OCI-LY7 (cell line): ENCODE measurements at regions not wholly inside any gene's neighbourhood (a gene's known extent, or its start where the extent isn't known, plus 50 kb on each side); places are given as distances from the start of the nearest gene placed in this dataset.

Experiments
- BruUV-seq: library from RNA; stranded (reverse); fragments of 400-500 nt; replicated peaks from 2 replicates; lab custom pipeline; 2021; lab: Mats Ljungman, UMichigan
- CTCF ChIA-PET: fragments of 300-600 bp; sonication (Branson Sonifier 250); formaldehyde crosslinking; loops from one replicate; lab custom pipeline; 2022; ENCODE audit warnings: antibody characterized with exemption; ENCODE audit not compliant: unreplicated experiment; lab: Charles Lee
- POLR2A ChIA-PET: fragments of 300-600 bp; sonication (Branson Sonifier 250); formaldehyde crosslinking; loops from one replicate; lab custom pipeline; 2022; ENCODE audit warnings: antibody characterized with exemption; lab: Charles Lee
- DNase-seq: peaks from one replicate; pipeline ENCODE4 v3.0.0-alpha.2; 2015; ENCODE audit warnings: low spot score
- H2AFZ ChIP-seq: fragments of 200-600 bp; sonication (generic), shearing (Covaris generic); 2 replicates; pipeline ENCODE4 v1.6.1; 2014; ENCODE audit warnings: mild to moderate bottlenecking, antibody characterized with exemption, low read length, moderate library complexity
- H3K27ac ChIP-seq: fragments of 200-600 bp; sonication (generic); 2 replicates; pipeline ENCODE4 v1.5.1; 2014; ENCODE audit warnings: mixed run types, low read depth, mild to moderate bottlenecking, moderate library complexity, low read length, inconsistent platforms; ENCODE audit not compliant: poor library complexity, severe bottlenecking
- H3K36me3 ChIP-seq: fragments of 200-600 bp; sonication (generic); 2 replicates; pipeline ENCODE4 v1.6.1; 2014; ENCODE audit warnings: mild to moderate bottlenecking, antibody characterized with exemption, low read length, moderate library complexity, mixed read lengths; ENCODE audit not compliant: insufficient read depth
- H3K4me1 ChIP-seq: fragments of 200-600 bp; sonication (generic); 2 replicates; pipeline ENCODE4 v1.5.1; 2014; ENCODE audit warnings: mild to moderate bottlenecking, low read length; ENCODE audit not compliant: insufficient read depth, poor library complexity, severe bottlenecking
- H3K4me2 ChIP-seq: fragments of 200-600 bp; sonication (generic); 2 replicates; pipeline ENCODE4 v1.6.1; 2014; ENCODE audit warnings: mild to moderate bottlenecking, low read length
- H3K4me3 ChIP-seq: fragments of 200-600 bp; sonication (generic); 2 replicates; pipeline ENCODE4 v1.5.1; 2014; ENCODE audit warnings: mild to moderate bottlenecking, low read depth, low read length; ENCODE audit not compliant: poor library complexity, severe bottlenecking
- H3K79me2 ChIP-seq: fragments of 200-600 bp; sonication (generic); 2 replicates; pipeline ENCODE4 v1.6.1; 2016; ENCODE audit warnings: low read depth, mild to moderate bottlenecking, low read length, moderate library complexity, mixed read lengths; ENCODE audit not compliant: insufficient read depth
- H3K9me2 ChIP-seq: fragments of 200-600 bp; sonication (generic); 2 replicates; pipeline ENCODE4 v1.6.1; 2016; ENCODE audit warnings: mild to moderate bottlenecking, low read length, mixed read lengths; ENCODE audit not compliant: insufficient read depth
- H3K9me3 ChIP-seq: fragments of 200-600 bp; sonication (generic); 2 replicates; pipeline ENCODE4 v1.6.1; 2014; ENCODE audit warnings: mild to moderate bottlenecking, mixed run types, low read length, mixed read lengths
- H4K20me1 ChIP-seq: fragments of 200-600 bp; sonication (generic); 2 replicates; pipeline ENCODE4 v1.6.1; 2014; ENCODE audit warnings: mild to moderate bottlenecking, antibody characterized with exemption, low read length, moderate library complexity, mixed read lengths; ENCODE audit not compliant: insufficient read depth
- CTCF ChIP-seq: fragments of 200-600 bp; sonication (generic); conservative IDR thresholded peaks from 2 replicates; pipeline ENCODE4 v1.5.1; 2014; ENCODE audit warnings: mild to moderate bottlenecking, antibody characterized with exemption, low read length, moderate library complexity, mixed read lengths
- EZH2phosphoT487 ChIP-seq: fragments of 200-600 bp; sonication (generic); IDR thresholded peaks from 2 replicates; pipeline ENCODE4 v1.6.1; 2018; ENCODE audit warnings: low read depth, borderline replicate concordance, mild to moderate bottlenecking, mixed run types, antibody characterized with exemption, low read length, moderate library complexity, mixed read lengths
- intact Hi-C: fragments of 100-400 bp; cut with micrococcal nuclease; formaldehyde crosslinking; loops from one replicate; pipeline ENCODE4 v1.10.0; 2022; ENCODE audit not compliant: unreplicated experiment

DNA sequence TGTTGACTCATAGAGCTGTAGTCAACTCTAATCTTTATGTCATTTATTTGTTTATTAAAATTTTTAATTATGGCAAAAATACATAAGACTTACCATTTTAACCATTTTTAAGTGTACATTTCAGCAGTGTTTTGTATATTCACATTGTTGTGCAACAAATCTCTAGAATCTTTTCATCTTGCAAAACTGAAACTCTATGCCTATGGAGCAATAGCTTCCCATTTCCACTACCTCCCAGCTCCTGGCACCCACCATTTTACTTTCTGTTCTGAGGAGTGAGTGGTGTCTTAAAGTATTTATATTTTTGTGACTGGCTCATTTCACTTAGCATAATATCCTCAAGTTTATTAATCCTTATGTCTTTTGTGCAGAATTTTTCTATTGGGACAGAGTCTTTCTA, 181.0 kb downstream of the GPAT3 start:
- POLR2A ChIA-PET = interaction anchor here (0.7 kb wide), 1 partner anchor 1054 kb away, joined by 3 read pairs; no protein-coding TSS in a partner anchor

GRCh38 chr4:83712890-83713289, 177.0 kb downstream of the GPAT3 start:
- Histone ChIP-seq H3K4me3 (no peak overlapping the region), H3K27ac (no peak overlapping the region), H2AFZ (no peak overlapping the region), H3K4me1 (no peaks in the 10 kb centered on the region), H4K20me1 (no peaks in the 10 kb centered on the region), H3K4me2 (no peak overlapping the region), H3K79me2 (no peaks in the 10 kb centered on the region), H3K36me3 (no peaks in the 10 kb centered on the region), H3K9me3 (no peaks in the 10 kb centered on the region), H3K9me2 (no peaks in the 10 kb centered on the region)
- ChIA-PET CTCF (no interaction called here), POLR2A (no interaction called here)
- no TSS peak for BruUV-seq
- TF ChIP-seq EZH2phosphoT487 (no peak), CTCF (no peak)
- no peak for DNase-seq
- intact Hi-C loops = no loop called here

More for the DNA sequence above, 181.0 kb downstream of the GPAT3 start:
- no peak for DNase-seq
- Histone ChIP-seq H2AFZ (no peak overlapping the region), H3K4me3 (no peak overlapping the region), H3K36me3 (no peaks in the 10 kb centered on the region), H4K20me1 (no peaks in the 10 kb centered on the region), H3K9me3 (no peaks in the 10 kb centered on the region), H3K4me1 (no peaks in the 10 kb centered on the region), H3K4me2 (no peak overlapping the region), H3K9me2 (no peaks in the 10 kb centered on the region), H3K79me2 (no peaks in the 10 kb centered on the region), H3K27ac (no peak overlapping the region)
- BruUV-seq = no TSS peak
- CTCF ChIA-PET = no interaction called here
- TF ChIP-seq CTCF (no peak), EZH2phosphoT487 (no peak)
- intact Hi-C loops = no loop called here

GRCh38 chr4:83709627-83710026, 173.7 kb downstream of the GPAT3 start:
- POLR2A ChIA-PET = no interaction called here
- no TSS peak for BruUV-seq
- no peaks in the 10 kb centered on the region for H3K9me2 ChIP-seq

More at GRCh38 chr4:83709627-83710026, 173.7 kb downstream of the GPAT3 start:
- intact Hi-C loops = no loop called here
- no peak for DNase-seq
- Histone ChIP-seq H4K20me1 (no peaks in the 10 kb centered on the region), H2AFZ (no peak overlapping the region), H3K36me3 (no peaks in the 10 kb centered on the region), H3K4me2 (no peak overlapping the region), H3K4me1 (no peaks in the 10 kb centered on the region), H3K4me3 (no peak overlapping the region), H3K79me2 (no peaks in the 10 kb centered on the region), H3K27ac (no peak overlapping the region), H3K9me3 (no peaks in the 10 kb centered on the region)
- TF ChIP-seq EZH2phosphoT487 = no peak
- TF ChIP-seq CTCF = no peak
- CTCF ChIA-PET = no interaction called here
